ENCODE measurements at regions not wholly inside any gene's neighbourhood (a gene's known extent, or its start where the extent isn't known, plus 50 kb on each side); places are given as distances from the start of the nearest gene placed in this dataset.

DNA sequence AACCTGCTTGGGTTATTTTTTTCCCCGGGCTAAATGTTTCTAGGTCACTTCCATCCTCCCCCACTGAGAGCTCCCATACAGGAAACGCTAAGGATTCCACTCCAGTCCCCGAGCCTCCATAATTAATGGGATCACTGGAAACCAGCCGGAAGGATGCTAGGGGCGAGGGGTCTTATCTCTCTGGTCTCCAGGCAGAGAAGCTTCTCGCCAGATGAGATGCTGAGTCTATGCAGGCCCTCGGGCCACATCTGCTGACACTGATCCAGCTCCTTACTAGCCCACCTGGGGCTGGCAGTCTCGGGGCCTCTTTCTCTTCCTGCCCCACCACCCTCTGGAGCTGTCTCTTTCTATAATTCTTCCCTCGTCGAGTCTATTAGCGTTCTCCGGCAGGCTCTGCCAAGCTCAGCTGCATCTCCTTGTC, 125.9 kb upstream of the SYT13 start:
- TF ChIP-seq, protein P1, sequence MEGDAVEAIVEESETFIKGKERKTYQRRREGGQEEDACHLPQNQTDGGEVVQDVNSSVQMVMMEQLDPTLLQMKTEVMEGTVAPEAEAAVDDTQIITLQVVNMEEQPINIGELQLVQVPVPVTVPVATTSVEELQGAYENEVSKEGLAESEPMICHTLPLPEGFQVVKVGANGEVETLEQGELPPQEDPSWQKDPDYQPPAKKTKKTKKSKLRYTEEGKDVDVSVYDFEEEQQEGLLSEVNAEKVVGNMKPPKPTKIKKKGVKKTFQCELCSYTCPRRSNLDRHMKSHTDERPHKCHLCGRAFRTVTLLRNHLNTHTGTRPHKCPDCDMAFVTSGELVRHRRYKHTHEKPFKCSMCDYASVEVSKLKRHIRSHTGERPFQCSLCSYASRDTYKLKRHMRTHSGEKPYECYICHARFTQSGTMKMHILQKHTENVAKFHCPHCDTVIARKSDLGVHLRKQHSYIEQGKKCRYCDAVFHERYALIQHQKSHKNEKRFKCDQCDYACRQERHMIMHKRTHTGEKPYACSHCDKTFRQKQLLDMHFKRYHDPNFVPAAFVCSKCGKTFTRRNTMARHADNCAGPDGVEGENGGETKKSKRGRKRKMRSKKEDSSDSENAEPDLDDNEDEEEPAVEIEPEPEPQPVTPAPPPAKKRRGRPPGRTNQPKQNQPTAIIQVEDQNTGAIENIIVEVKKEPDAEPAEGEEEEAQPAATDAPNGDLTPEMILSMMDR (conservative IDR thresholded peaks at IDR 0.05): no peak
- no peak for TF ChIP-seq ZFX (IDR thresholded peaks at IDR 0.05)

Measured in C4-2B (cell line).